Suprapubic skin (tissue), 3 donors: ENCODE measurements at regions not wholly inside any gene's neighbourhood (a gene's known extent, or its start where the extent isn't known, plus 50 kb on each side); places are given as distances from the start of the nearest gene placed in this dataset.

Experiments
- EP300 ChIP-seq: sonication (generic); formaldehyde crosslinking; IDR thresholded peaks from one replicate; pipeline ENCODE4 v1.6.1; 2017; ENCODE audit warnings: antibody characterized with exemption
- TF ChIP-seq, protein P1 (sequence below), 2 donors: fragments of 200-600 bp in 1 of 2; fragments of 450-650 bp in 1 of 2; sonication (generic) in 1 of 2; IDR thresholded peaks; one replicate each; pipeline ENCODE4 v1.5.1; 2016 to 2019; ENCODE audit warnings: antibody characterized with exemption in 2 of 2, mild to moderate bottlenecking in 1 of 2, moderate library complexity in 1 of 2

DNA sequence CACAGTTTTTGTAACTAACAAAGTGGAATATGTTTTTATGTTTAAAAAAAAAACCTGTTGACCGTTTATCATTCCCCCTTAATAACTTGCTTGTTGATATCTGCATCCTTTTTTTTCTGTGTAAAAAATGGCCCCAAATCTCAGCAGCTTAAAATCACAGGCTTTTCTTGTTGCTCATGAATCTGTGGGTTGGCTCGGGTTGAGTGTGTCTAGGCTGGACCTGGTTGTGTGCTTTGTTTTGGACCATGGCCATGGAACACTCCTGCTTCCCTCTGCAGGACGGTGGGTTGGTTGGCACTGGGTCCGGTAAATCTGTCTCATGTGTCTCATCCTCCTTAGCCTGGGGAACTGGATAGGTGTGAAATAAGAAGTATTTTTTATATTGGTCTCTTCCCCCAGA, 139.0 kb upstream of the LINC00305 start:
- TF ChIP-seq, protein P1, sequence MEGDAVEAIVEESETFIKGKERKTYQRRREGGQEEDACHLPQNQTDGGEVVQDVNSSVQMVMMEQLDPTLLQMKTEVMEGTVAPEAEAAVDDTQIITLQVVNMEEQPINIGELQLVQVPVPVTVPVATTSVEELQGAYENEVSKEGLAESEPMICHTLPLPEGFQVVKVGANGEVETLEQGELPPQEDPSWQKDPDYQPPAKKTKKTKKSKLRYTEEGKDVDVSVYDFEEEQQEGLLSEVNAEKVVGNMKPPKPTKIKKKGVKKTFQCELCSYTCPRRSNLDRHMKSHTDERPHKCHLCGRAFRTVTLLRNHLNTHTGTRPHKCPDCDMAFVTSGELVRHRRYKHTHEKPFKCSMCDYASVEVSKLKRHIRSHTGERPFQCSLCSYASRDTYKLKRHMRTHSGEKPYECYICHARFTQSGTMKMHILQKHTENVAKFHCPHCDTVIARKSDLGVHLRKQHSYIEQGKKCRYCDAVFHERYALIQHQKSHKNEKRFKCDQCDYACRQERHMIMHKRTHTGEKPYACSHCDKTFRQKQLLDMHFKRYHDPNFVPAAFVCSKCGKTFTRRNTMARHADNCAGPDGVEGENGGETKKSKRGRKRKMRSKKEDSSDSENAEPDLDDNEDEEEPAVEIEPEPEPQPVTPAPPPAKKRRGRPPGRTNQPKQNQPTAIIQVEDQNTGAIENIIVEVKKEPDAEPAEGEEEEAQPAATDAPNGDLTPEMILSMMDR (IDR thresholded peaks at IDR 0.05) = no peak
- no peak for TF ChIP-seq EP300
